Activated CD4-positive, alpha-beta T cell treated with anti-CD3 and anti-CD28 coated beads, Interleukin-2, amount 50 U/mL, for 1 hour (primary cell): ENCODE measurements at regions not wholly inside any gene's neighbourhood (a gene's known extent, or its start where the extent isn't known, plus 50 kb on each side); places are given as distances from the start of the nearest gene placed in this dataset.
"Not testable (repeated sequence)": the region's sequence is repeated elsewhere in the genome, so short reads cannot be mapped to it uniquely, and the experiment has no call there.

Experiments
- DNase-seq: peaks from one replicate; pipeline ENCODE4 v3.0.0-alpha.2; 2020

DNA sequence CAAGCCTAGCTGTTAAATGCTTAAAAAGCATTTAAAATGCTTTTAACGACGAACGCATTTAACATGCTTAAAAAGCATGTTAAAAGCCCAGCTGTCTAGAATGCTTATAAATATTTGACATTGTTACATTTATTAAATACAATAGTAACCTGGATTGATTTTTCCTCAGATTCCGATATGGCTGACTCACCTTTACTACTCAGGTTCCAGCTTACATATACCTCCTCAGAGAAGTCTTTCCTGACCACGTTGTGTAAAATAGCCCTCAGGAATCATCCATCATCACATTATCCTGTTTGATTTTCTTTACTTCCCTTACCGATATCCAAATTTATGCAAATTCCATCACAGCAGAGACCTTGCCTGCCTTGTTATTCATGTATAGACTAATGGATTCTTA lies 51.4 kb downstream of the SLC41A2 start:
- no peak for DNase-seq

DNA sequence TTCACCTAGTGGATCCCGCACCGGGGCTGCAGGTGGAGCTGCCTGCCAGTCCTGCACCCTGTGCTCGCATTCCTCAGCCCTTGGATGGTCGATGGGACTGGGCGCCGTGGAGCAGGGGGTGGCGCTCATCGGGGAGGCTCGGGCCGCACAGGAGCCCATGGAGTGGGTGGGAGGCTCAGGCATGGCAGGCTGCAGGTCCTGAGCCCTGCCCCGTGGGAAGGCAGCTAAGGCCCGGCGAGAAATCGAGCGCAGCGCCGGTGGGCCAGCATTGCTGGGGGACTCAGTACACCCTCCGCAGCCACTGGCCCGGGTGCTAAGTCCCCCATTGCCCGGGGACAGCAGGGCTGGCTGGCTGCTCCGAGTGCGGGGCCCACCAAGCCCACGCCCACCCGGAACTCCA lies 52.6 kb downstream of the SLC41A2 start:
- not testable (repeated sequence) for DNase-seq

GRCh38 chr12:104903648-104904423 lies 54.3 kb downstream of the SLC41A2 start:
- no peak for DNase-seq

GRCh38 chr12:104902125-104902524 lies 56.0 kb downstream of the SLC41A2 start:
- DNase-seq: no peak

GRCh38 chr12:104896710-104897109 lies 61.4 kb downstream of the SLC41A2 start:
- DNase-seq: no peak

DNA sequence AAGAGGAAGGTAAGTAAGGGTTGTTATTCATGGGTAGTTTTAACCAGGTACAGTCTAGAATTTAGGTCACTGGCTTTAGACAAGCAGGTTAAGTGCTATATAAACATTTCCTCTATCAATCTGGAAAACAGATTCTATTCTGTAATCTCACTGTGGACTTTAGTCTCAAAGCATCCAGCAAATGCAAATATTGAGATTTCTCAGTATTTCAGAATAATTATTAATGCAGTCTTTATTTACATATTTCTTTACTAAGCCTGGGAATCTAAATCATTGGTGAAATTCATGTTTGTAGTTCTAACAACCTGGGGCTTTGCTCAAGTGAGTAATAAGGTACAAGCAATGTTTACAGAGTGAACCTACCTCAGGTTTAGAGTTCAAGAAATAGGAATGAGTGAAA lies 61.9 kb downstream of the SLC41A2 start:
- DNase-seq: no peak

GRCh38 chr12:104895415-104895814 lies 62.7 kb downstream of the SLC41A2 start:
- no peak for DNase-seq

- no peak for DNase-seq
Measured at GRCh38 chr12:104890476-104891096, 67.5 kb downstream of the SLC41A2 start.

DNA sequence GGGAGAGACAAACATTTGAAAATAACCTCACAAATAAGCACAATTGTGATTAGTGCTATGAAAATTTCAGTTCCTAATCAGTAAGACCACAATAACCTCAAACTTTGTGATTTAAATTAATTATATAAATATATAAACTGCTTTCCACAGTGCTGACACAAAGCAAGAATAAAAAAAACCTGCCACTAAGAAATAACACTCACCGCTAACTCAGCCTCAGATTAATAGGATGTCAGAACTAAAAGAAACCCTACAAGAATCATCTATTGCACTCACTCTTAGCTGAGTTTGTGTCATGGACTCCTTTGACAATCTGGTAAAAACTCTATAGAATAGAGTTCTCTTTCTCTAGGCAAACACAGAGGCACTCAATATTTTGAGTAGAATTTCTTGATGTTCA lies 68.4 kb downstream of the SLC41A2 start:
- DNase-seq: no peak

GRCh38 chr12:104888892-104889291 lies 69.2 kb downstream of the SLC41A2 start:
- no peak for DNase-seq

DNA sequence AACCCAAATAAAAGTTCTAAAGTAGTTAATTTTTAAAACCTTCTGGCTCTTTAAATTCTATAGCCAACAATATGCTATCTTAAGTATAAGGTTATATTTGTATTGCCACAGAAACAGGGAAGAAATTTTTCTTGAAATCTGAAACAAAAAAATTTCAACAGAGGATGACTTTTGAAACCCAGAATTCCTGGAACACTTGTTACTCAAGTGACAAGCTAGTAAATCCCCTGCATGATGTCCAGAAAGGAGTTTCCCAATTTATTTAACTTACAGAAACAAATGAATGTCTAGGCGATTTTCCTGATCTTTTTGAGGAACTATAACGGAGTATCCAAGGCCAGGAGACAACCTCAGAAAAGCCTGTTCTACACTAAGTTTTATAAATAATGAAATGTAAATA lies 69.6 kb downstream of the SLC41A2 start:
- DNase-seq: no peak

DNA sequence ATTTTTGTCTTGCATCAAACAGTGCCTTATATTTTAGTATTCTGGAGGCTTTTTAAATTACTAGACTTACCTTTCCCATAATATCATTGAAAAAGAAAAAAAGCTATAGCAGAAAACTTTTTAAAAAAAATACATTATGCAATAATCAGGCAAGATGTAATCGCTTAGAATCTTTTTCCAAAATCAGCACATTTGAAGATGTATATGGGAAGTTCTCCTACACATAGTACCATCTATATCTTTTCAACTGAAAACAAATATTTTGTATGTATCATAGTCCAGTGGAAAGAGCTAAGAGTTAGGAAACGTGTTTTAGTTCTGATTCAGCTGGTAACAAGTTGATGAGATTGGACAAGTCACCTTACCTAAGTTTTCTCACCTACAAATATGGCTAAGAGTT lies 70.6 kb downstream of the SLC41A2 start:
- no peak for DNase-seq

GRCh38 chr12:104886418-104887401 lies 71.4 kb downstream of the SLC41A2 start:
- no peak for DNase-seq

GRCh38 chr12:104878858-104879257 lies 79.2 kb downstream of the SLC41A2 start:
- not testable (repeated sequence) for DNase-seq

GRCh38 chr12:104877103-104877705 lies 80.9 kb downstream of the SLC41A2 start:
- peak; percentile 34 for DNase-seq

DNA sequence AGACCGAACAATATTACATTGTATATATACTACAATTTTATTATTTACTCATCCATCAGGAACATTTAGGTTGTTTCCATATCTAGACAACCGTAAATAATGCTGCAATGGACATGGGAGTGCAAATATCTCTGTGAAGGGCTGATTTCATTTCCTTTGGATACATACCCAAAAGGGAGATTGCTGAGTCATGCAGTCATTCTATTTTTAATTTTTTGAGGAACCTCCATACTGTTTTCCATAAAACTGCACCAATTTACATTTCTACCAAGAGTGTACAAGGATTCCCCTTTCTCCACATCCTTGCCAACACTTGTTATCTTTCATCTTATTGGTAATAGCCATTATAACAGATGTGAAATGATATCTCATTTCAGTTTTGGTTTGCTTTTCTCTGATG lies 84.7 kb downstream of the SLC41A2 start:
- no peak for DNase-seq

DNA sequence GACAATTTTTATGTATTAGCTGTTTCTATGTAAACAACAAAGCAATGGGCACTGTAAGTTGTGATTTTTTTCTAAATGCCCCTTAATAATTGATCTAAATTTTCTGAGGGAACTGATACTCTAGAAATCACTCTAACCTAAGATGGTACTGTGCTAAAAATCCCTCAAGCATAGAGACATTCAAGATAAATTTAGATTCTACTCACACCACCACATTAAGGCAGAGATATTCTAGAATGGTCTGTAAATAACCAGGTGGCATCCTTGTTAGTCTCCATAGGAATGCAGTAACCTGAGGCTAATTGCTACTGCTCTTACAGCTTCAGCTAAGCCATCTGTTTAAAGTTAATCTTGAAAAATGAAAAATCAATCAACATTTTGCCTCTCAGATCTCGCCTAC lies 87.3 kb downstream of the SLC41A2 start:
- DNase-seq: no peak

- DNase-seq: no peak
Measured at GRCh38 chr12:104866291-104866690, 91.8 kb downstream of the SLC41A2 start.

- DNase-seq: no peak
Measured at GRCh38 chr12:104865080-104865479, 93.0 kb downstream of the SLC41A2 start.

DNA sequence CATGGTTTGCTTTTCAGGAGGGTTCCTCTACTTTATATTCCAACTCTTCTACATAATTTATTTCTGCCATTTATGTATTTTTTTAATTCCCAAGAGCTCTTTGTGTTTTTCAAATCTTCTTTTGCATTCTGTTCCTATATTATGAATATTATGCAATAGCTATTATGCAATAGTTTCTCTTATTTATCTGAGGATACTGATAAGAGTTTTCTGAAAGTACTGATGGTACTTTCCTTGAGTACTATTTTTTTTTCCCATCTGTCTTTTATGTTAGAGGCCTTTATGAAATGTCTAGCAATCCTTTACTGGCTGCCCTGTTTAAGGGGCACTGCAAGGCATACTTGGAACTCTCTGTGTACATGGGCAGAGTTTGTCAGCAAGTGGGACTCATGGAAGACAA lies 93.4 kb downstream of the SLC41A2 start:
- DNase-seq: no peak

DNA sequence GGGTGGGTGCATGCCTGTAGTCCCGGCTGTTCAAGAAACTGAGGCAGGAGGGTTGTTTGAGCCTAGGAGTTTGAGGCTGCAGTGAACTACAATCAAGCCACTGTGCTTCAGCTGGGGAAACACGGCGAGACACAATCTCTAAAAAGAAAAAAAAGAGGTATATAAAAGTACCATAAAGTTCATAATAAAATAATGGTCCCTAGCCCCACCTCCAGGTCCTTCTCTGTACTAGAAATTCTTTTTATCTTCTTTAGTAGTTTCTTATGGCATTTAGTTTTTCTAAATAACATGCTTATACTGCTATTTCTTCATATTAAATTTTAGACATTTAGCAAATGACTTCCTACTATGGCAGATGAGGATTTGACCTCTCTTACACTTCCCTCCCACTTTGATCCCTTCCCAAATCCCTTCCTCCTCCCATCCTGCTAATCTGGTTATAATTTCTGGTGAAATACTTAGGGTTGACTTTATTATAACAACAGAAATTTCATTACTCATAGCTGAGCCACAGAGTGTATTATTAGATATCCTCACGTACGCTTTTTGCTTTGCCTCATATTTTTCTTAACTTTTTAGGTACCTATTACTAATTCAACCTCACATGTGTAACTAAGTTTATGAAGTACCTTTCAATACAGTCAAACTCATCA lies 94.7 kb downstream of the SLC41A2 start:
- DNase-seq: no peak
